Retinal pigment epithelial cell (primary cell): ENCODE measurements at regions not wholly inside any gene's neighbourhood (a gene's known extent, or its start where the extent isn't known, plus 50 kb on each side); places are given as distances from the start of the nearest gene placed in this dataset.

Experiments used
- DNase-seq: peaks from one replicate; pipeline ENCODE4 v3.0.0-alpha.2; 2010; ENCODE audit warnings: low read depth
- H3K4me3 ChIP-seq: 2 replicates; pipeline ENCODE4 v1.5.1; 2011; ENCODE audit warnings: mild to moderate bottlenecking, low read length, control low read depth, moderate library complexity
- TF ChIP-seq, protein P1 (sequence below): conservative IDR thresholded peaks from 2 replicates; pipeline ENCODE4 v1.5.1; 2011; ENCODE audit warnings: low read depth, low read length, control low read depth, inconsistent platforms

DNA sequence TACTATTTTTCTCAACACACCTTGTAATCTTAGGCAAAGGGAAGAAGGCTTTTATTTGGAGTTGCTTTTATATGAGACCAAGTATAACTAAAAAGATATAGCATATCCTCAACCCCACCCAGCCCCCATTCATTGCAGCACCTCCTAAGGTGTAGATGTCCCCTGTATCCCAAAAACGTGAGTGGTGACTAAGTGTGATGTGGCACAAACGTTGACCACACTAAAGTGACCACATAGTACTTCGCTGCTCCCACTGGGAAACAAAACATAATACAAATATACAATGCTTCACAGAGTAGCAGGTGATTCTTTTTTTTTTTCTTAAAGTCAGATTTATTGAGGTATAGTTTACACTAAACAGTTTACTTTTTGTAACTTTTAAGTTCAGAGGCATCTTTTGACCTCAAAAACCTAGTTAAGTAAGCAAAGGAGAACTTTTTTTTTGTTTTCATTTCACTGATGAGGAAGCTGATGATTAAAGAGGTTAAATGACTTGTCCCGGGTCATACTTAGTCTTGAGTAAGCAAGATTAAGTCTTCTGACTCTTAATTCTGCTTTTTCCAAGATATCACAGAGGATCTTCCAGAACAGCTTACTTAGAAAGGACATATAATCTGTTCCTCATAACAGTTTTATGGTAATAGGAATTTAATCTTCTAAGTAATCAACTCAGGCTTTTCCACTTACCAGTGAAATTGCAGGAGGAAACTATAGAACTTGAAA lies 245.2 kb upstream of the PLEKHG7 start:
- DNase-seq: no peak
- no peak overlapping the region for H3K4me3 ChIP-seq
- TF ChIP-seq, protein P1, sequence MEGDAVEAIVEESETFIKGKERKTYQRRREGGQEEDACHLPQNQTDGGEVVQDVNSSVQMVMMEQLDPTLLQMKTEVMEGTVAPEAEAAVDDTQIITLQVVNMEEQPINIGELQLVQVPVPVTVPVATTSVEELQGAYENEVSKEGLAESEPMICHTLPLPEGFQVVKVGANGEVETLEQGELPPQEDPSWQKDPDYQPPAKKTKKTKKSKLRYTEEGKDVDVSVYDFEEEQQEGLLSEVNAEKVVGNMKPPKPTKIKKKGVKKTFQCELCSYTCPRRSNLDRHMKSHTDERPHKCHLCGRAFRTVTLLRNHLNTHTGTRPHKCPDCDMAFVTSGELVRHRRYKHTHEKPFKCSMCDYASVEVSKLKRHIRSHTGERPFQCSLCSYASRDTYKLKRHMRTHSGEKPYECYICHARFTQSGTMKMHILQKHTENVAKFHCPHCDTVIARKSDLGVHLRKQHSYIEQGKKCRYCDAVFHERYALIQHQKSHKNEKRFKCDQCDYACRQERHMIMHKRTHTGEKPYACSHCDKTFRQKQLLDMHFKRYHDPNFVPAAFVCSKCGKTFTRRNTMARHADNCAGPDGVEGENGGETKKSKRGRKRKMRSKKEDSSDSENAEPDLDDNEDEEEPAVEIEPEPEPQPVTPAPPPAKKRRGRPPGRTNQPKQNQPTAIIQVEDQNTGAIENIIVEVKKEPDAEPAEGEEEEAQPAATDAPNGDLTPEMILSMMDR: no peak

DNA sequence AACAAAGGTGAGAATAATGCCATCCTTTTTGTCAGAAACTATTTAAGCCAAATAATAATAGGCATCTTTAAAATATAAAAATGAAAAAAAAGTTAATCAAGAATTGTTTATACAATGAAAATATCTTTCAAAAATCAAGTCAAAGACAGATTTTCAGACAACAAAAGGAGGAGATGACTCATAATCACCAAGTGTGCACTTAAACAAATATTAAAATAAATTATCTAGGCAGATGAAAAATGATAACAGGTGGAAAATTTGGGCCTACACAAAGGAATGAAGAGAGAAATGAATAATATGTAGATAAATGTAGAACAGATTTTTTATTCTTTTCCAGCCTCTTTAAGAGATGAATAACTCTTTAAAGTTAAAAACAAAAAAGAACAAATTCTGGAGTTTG lies 250.0 kb upstream of the PLEKHG7 start:
- H3K4me3 ChIP-seq: no peak overlapping the region
- TF ChIP-seq, protein P1: no peak
- DNase-seq: no peak

DNA sequence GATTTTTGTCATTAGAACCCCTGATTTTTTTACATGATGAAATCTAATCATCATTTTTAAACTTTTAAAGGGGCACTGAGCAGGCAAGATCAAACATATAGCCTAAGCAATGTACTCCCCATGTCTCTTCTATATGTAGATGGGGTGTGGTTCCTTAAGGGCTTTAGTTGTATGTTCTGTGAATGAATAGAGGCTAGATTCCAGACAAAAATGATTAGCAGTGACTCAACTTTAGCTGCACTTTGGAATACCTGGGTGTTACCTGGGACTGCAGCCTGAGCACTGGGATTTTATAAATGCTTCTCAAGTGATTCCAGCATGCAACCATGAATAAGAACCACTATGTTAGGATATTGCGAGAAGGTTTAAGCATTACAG lies 256.7 kb upstream of the PLEKHG7 start:
- TF ChIP-seq, protein P1: no peak
- H3K4me3 ChIP-seq: no peak overlapping the region

DNA sequence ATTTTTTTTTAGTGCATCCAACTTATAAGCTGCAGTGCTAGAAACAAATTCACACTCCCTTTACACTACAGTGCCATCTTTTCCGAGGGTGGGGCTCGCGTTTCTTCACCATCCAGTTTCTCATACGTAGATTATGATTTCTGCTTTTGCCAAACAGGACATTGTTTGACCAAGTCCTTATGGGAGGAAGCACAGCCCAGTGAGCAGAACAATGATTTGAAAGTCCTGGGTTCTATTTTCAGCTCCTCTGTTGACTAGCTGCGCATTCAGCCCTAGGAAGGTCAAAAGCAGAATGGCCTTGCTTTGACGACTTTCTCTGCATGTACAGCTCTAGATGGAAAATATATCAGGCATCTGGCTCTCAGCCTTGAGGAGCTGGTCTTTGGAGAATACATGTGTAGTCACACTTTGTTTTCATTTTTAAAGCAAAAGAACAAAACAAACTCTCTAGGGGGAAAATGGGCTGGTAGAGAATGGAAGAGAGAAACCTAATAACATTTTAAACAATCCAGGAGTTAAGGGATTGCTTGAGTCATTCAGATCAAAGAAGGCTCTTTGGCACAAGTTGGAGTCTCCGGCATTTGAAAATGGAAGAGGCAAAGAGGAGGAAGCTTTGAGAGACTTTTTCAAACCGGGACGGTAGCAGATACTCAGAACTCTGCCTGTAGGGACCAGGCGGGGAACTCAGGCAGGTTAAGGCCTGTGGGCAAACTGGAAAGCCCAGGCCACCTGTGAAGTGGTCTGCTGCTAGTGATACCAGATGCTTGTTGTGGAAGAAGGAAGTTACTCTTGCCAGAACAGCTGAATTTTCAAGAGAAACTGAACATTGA lies 257.3 kb upstream of the PLEKHG7 start:
- TF ChIP-seq, protein P1: no peak
- no peak for DNase-seq
- H3K4me3 ChIP-seq: no peak overlapping the region

More for the DNA sequence above, 256.7 kb upstream of the PLEKHG7 start:
- DNase-seq: no peak

DNA sequence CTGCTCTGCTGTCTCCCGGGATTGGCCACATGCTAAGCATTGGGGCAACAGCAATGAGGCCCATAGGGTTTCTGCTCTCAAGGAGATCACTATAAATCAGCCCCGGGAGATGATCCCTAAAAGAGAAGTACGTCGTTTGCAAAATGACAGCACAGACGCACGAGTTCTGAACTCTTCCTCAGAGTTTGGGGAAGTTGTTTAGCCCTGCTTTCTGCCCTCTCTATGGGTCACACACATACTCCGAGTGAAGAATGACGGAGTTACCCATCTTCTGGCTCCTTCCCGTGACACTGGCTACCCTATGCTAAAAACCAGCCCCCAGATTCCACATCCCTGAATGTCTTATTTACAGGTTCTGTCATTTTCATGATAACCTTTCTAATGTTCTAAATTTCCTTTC lies 258.0 kb upstream of the PLEKHG7 start:
- H3K4me3 ChIP-seq: no peak overlapping the region
- DNase-seq: no peak
- TF ChIP-seq, protein P1: no peak

DNA sequence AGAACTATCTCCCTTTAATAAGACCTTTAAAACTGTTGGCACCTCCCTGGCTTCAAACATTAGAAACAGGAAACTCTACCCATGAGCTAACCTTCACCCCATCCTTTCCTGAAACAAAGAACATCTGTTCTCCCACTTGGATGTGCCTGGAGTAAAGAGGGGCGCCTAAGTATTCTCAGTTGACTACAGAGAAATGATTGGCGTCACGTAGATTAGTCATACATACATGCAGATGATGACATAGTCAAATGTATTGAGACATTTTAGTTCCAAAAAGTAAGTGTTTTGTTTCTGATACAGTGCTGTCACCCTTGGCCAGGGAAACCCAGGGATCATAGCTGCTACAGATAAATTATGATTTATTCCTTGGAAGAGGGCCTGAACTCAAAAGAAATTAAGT lies 260.0 kb upstream of the PLEKHG7 start:
- H3K4me3 ChIP-seq: no peak overlapping the region
- TF ChIP-seq, protein P1: no peak
- DNase-seq: no peak

DNA sequence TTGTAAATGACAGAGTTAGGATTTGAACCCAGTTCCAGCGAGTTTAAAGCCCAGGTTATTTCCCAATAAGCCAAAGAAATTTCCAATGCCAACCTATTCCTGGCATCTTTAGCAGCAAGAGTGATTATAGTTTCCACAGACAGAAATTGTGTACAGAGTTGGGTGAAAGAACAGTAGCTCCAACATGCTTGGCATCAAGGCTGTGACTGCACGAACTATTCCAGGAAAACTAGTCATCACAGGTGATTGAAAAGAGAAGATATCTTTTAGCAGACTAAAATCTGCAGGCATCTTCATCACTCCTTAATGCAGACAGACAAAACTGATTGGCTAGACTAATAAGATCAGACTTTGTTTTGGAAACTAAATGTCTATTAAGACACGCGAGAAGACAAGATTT lies 262.7 kb upstream of the PLEKHG7 start:
- H3K4me3 ChIP-seq: no peak overlapping the region
- TF ChIP-seq, protein P1: no peak

More for the DNA sequence above, 262.7 kb upstream of the PLEKHG7 start:
- DNase-seq: no peak
